ENCODE measurements at regions not wholly inside any gene's neighbourhood (a gene's known extent, or its start where the extent isn't known, plus 50 kb on each side); places are given as distances from the start of the nearest gene placed in this dataset.

GRCh38 chr3:31439890-31440750, 92.6 kb upstream of the STT3B start:
- no peak overlapping the region for H3K9ac ChIP-seq (ENCODE audit: low read length in 5 of 5)
- peaks cover 0 to 14% (median 6%) of the 10 kb centered on the region in 5 donors for H3K9me3 ChIP-seq (ENCODE audit: control insufficient read depth in 5 of 5, low read length in 5 of 5)
- no peaks in the 10 kb centered on the region for H3K4me1 ChIP-seq (ENCODE audit: control insufficient read depth in 5 of 5, insufficient read depth in 5 of 5, low read length in 5 of 5)
- no peak overlapping the region for H3K4me3 ChIP-seq (ENCODE audit: low read depth in 1 of 5, low read length in 5 of 5)
- no peaks in the 10 kb centered on the region for H3K27me3 ChIP-seq (ENCODE audit: control insufficient read depth in 5 of 5, insufficient read depth in 4 of 5, low read length in 5 of 5)
- H3K27ac ChIP-seq (ENCODE audit: low read depth, low read length): no peak overlapping the region
- H3K36me3 ChIP-seq (ENCODE audit: control insufficient read depth in 5 of 5, insufficient read depth in 5 of 5, low read length in 5 of 5): peaks cover 0 to 3% (median 0%) of the 10 kb centered on the region in 5 donors

- no peaks in the 10 kb centered on the region for H3K27me3 ChIP-seq (ENCODE audit: control insufficient read depth in 5 of 5, insufficient read depth in 4 of 5, low read length in 5 of 5)
- no peak overlapping the region for H3K27ac ChIP-seq (ENCODE audit: low read depth, low read length)
- no peaks in the 10 kb centered on the region for H3K4me1 ChIP-seq (ENCODE audit: control insufficient read depth in 5 of 5, insufficient read depth in 5 of 5, low read length in 5 of 5)
- peaks cover 0 to 3% (median 0%) of the 10 kb centered on the region in 5 donors for H3K36me3 ChIP-seq (ENCODE audit: control insufficient read depth in 5 of 5, insufficient read depth in 5 of 5, low read length in 5 of 5)
- no peak overlapping the region for H3K9ac ChIP-seq (ENCODE audit: low read length in 5 of 5)
- peaks cover 0 to 14% (median 6%) of the 10 kb centered on the region in 5 donors for H3K9me3 ChIP-seq (ENCODE audit: control insufficient read depth in 5 of 5, low read length in 5 of 5)
- no peak overlapping the region for H3K4me3 ChIP-seq (ENCODE audit: low read depth in 1 of 5, low read length in 5 of 5)
Measured at GRCh38 chr3:31440878-31441277, 91.8 kb upstream of the STT3B start.

- H3K9ac ChIP-seq (ENCODE audit: low read length in 5 of 5): no peak overlapping the region
- H3K27ac ChIP-seq (ENCODE audit: low read depth, low read length): no peak overlapping the region
- peaks cover 0 to 5% (median 0%) of the 10 kb centered on the region in 5 donors for H3K9me3 ChIP-seq (ENCODE audit: control insufficient read depth in 5 of 5, low read length in 5 of 5)
- no peaks in the 10 kb centered on the region for H3K4me1 ChIP-seq (ENCODE audit: control insufficient read depth in 5 of 5, insufficient read depth in 5 of 5, low read length in 5 of 5)
- H3K27me3 ChIP-seq (ENCODE audit: control insufficient read depth in 5 of 5, insufficient read depth in 4 of 5, low read length in 5 of 5): no peaks in the 10 kb centered on the region
- no peak overlapping the region for H3K4me3 ChIP-seq (ENCODE audit: low read depth in 1 of 5, low read length in 5 of 5)
- H3K36me3 ChIP-seq (ENCODE audit: control insufficient read depth in 5 of 5, insufficient read depth in 5 of 5, low read length in 5 of 5): no peaks in the 10 kb centered on the region
Measured at GRCh38 chr3:31442755-31443154, 90.0 kb upstream of the STT3B start.

DNA sequence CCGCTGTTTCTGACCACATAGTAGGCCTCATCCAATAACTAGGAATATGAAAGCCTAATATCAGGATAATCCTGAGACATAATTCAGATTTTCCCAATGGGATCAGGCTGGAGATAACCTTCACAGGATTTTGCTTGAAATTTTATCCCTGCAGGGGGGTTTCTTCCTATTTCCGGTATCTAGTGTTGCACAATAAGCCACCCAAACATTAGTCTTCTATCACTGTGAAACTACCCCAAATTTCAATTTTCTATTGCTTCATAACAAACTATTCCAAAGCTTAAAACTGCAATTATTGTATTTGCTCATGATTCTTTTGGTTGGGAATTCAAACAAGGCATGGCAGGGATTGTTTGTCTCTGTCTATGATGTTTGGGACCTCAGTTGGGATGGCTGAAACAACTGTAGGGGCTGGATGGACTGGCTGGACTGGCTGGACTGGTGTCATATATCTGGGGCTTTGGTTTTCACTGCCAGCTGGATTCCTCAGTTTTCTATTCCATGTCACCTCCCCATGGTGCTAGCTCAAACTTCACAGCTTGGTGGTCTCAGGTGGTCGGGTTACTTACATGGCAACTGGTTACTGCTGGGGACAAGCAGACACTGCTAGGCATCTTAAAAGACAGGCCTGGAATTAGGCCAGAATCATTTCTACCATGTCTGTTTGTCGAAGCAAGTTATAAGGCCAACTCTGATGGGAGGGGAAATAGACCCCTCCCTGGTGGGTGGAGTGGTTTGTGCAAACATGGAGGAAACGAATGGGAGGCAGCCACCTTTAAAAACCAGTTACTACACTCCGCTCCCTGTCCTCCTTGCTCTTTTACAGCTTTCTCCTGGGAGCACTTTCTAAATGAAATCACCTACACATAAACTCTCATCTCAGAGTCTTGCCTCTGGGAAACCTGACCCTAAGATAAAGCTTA, 88.2 kb upstream of the STT3B start:
- Histone ChIP-seq H3K4me1 (ENCODE audit: control insufficient read depth in 5 of 5, insufficient read depth in 5 of 5, low read length in 5 of 5) (no peaks in the 10 kb centered on the region), H3K4me3 (ENCODE audit: low read depth in 1 of 5, low read length in 5 of 5) (no peak overlapping the region), H3K27ac (ENCODE audit: low read depth, low read length) (no peak overlapping the region), H3K27me3 (ENCODE audit: control insufficient read depth in 5 of 5, insufficient read depth in 4 of 5, low read length in 5 of 5) (no peaks in the 10 kb centered on the region), H3K36me3 (ENCODE audit: control insufficient read depth in 5 of 5, insufficient read depth in 5 of 5, low read length in 5 of 5) (no peaks in the 10 kb centered on the region), H3K9me3 (ENCODE audit: control insufficient read depth in 5 of 5, low read length in 5 of 5) (no peaks in the 10 kb centered on the region), H3K9ac (ENCODE audit: low read length in 5 of 5) (no peak overlapping the region)

GRCh38 chr3:31445701-31446100, 87.0 kb upstream of the STT3B start:
- no peak overlapping the region for H3K9ac ChIP-seq (ENCODE audit: low read length in 5 of 5)
- H3K27ac ChIP-seq (ENCODE audit: low read depth, low read length): no peak overlapping the region
- no peak overlapping the region for H3K4me3 ChIP-seq (ENCODE audit: low read depth in 1 of 5, low read length in 5 of 5)
- H3K27me3 ChIP-seq (ENCODE audit: control insufficient read depth in 5 of 5, insufficient read depth in 4 of 5, low read length in 5 of 5): no peaks in the 10 kb centered on the region
- H3K4me1 ChIP-seq (ENCODE audit: control insufficient read depth in 5 of 5, insufficient read depth in 5 of 5, low read length in 5 of 5): no peaks in the 10 kb centered on the region
- no peaks in the 10 kb centered on the region for H3K36me3 ChIP-seq (ENCODE audit: control insufficient read depth in 5 of 5, insufficient read depth in 5 of 5, low read length in 5 of 5)
- peaks cover 0 to 6% (median 0%) of the 10 kb centered on the region in 5 donors for H3K9me3 ChIP-seq (ENCODE audit: control insufficient read depth in 5 of 5, low read length in 5 of 5)

- Histone ChIP-seq H3K4me3 (ENCODE audit: low read depth in 1 of 5, low read length in 5 of 5) (no peak overlapping the region), H3K9ac (ENCODE audit: low read length in 5 of 5) (no peak overlapping the region), H3K27ac (ENCODE audit: low read depth, low read length) (no peak overlapping the region), H3K4me1 (ENCODE audit: control insufficient read depth in 5 of 5, insufficient read depth in 5 of 5, low read length in 5 of 5) (no peaks in the 10 kb centered on the region), H3K27me3 (ENCODE audit: control insufficient read depth in 5 of 5, insufficient read depth in 4 of 5, low read length in 5 of 5) (no peaks in the 10 kb centered on the region), H3K36me3 (ENCODE audit: control insufficient read depth in 5 of 5, insufficient read depth in 5 of 5, low read length in 5 of 5) (no peaks in the 10 kb centered on the region), H3K9me3 (ENCODE audit: control insufficient read depth in 5 of 5, low read length in 5 of 5) (peaks cover 0 to 6% (median 0%) of the 10 kb centered on the region in 5 donors)
Measured at GRCh38 chr3:31448035-31448881, 84.5 kb upstream of the STT3B start.

- Histone ChIP-seq H3K4me1 (ENCODE audit: control insufficient read depth in 5 of 5, insufficient read depth in 5 of 5, low read length in 5 of 5) (no peaks in the 10 kb centered on the region), H3K4me3 (ENCODE audit: low read depth in 1 of 5, low read length in 5 of 5) (no peak overlapping the region), H3K36me3 (ENCODE audit: control insufficient read depth in 5 of 5, insufficient read depth in 5 of 5, low read length in 5 of 5) (no peaks in the 10 kb centered on the region), H3K27me3 (ENCODE audit: control insufficient read depth in 5 of 5, insufficient read depth in 4 of 5, low read length in 5 of 5) (no peaks in the 10 kb centered on the region), H3K9me3 (ENCODE audit: control insufficient read depth in 5 of 5, low read length in 5 of 5) (peaks cover 0 to 6% (median 0%) of the 10 kb centered on the region in 5 donors), H3K27ac (ENCODE audit: low read depth, low read length) (no peak overlapping the region), H3K9ac (ENCODE audit: low read length in 5 of 5) (no peak overlapping the region)
Measured at GRCh38 chr3:31448882-31449243, 83.9 kb upstream of the STT3B start.

DNA sequence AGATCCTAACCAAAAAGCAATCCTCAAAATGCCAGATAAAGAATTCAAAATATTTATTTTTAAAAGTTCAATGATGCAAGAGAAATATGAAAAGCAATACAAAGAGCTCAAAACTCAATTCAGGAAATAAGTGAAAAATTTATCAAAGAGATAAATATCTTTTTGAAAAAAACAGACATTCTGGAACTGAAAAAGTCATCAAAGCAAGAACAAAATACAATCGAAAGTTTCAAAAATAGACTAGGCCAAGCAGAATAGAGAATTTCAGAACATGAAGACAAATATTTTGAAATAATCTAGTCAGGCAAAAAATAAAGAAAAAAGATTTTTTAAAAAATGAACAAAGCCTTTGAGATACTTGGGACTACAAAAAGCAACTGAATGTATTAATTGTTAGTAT, 83.4 kb upstream of the STT3B start:
- Histone ChIP-seq H3K36me3 (ENCODE audit: control insufficient read depth in 5 of 5, insufficient read depth in 5 of 5, low read length in 5 of 5) (no peaks in the 10 kb centered on the region), H3K9me3 (ENCODE audit: control insufficient read depth in 5 of 5, low read length in 5 of 5) (peaks cover 0 to 6% (median 0%) of the 10 kb centered on the region in 5 donors), H3K27me3 (ENCODE audit: control insufficient read depth in 5 of 5, insufficient read depth in 4 of 5, low read length in 5 of 5) (no peaks in the 10 kb centered on the region), H3K4me3 (ENCODE audit: low read depth in 1 of 5, low read length in 5 of 5) (no peak overlapping the region), H3K27ac (ENCODE audit: low read depth, low read length) (no peak overlapping the region), H3K9ac (ENCODE audit: low read length in 5 of 5) (no peak overlapping the region), H3K4me1 (ENCODE audit: control insufficient read depth in 5 of 5, insufficient read depth in 5 of 5, low read length in 5 of 5) (no peaks in the 10 kb centered on the region)

DNA sequence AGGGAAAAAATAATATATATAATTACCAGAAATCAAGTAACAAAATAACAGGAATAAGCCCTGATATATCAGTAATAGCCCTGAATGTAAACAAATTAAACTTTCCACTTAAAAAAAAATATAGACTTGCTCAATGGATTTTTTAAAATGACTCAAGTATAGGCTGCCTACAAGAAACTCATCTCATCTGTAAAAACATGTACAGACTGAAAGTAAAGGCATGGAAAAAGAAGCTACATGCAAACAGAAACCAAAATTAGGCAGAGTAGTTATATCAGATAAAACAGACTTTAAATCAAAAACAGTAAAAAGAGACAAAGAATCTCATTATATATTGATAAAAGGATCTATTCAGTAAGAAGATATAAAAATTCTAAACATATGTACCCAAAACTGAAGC, 82.4 kb upstream of the STT3B start:
- no peak overlapping the region for H3K9ac ChIP-seq (ENCODE audit: low read length in 5 of 5)
- H3K27ac ChIP-seq (ENCODE audit: low read depth, low read length): no peak overlapping the region
- H3K4me1 ChIP-seq (ENCODE audit: control insufficient read depth in 5 of 5, insufficient read depth in 5 of 5, low read length in 5 of 5): no peaks in the 10 kb centered on the region

More for the DNA sequence above, 82.4 kb upstream of the STT3B start:
- no peak overlapping the region for H3K4me3 ChIP-seq (ENCODE audit: low read depth in 1 of 5, low read length in 5 of 5)
- no peaks in the 10 kb centered on the region for H3K36me3 ChIP-seq (ENCODE audit: control insufficient read depth in 5 of 5, insufficient read depth in 5 of 5, low read length in 5 of 5)
- H3K9me3 ChIP-seq (ENCODE audit: control insufficient read depth in 5 of 5, low read length in 5 of 5): peaks cover 0 to 6% (median 0%) of the 10 kb centered on the region in 5 donors
- H3K27me3 ChIP-seq (ENCODE audit: control insufficient read depth in 5 of 5, insufficient read depth in 4 of 5, low read length in 5 of 5): no peaks in the 10 kb centered on the region

Measured in subcutaneous abdominal adipose tissue (tissue), 5 donors.